HG02678 (cell line): ENCODE measurements at regions not wholly inside any gene's neighbourhood (a gene's known extent, or its start where the extent isn't known, plus 50 kb on each side); places are given as distances from the start of the nearest gene placed in this dataset.

Experiments used
- ATAC-seq: cut with Tn5 transposase; IDR thresholded peaks from one replicate; pipeline ENCODE4 v1.9.1; 2021; ENCODE audit warnings: mild to moderate bottlenecking, moderate library complexity; ENCODE audit not compliant: unreplicated experiment

GRCh38 chr15:61545763-61546162 is 316.7 kb upstream of the RORA start:
- no peak for ATAC-seq

GRCh38 chr15:61541516-61541915 is 312.4 kb upstream of the RORA start:
- ATAC-seq, result no peak

- no peak for ATAC-seq
These were observed 308.2 kb upstream of the RORA start for GRCh38 chr15:61537337-61537736.

GRCh38 chr15:61534986-61535385 is 305.9 kb upstream of the RORA start:
- no peak for ATAC-seq

- ATAC-seq, result no peak
These were observed 301.7 kb upstream of the RORA start for GRCh38 chr15:61530769-61531168.

GRCh38 chr15:61528581-61528910 is 299.4 kb upstream of the RORA start:
- no peak for ATAC-seq

GRCh38 chr15:61527836-61528580 is 298.9 kb upstream of the RORA start:
- ATAC-seq, result no peak

GRCh38 chr15:61524545-61524944 is 295.4 kb upstream of the RORA start:
- no peak for ATAC-seq

- no peak for ATAC-seq
These were observed 295.0 kb upstream of the RORA start for GRCh38 chr15:61524086-61524485.

GRCh38 chr15:61522411-61522810 is 293.3 kb upstream of the RORA start:
- no peak for ATAC-seq

GRCh38 chr15:61521953-61522352 is 292.9 kb upstream of the RORA start:
- ATAC-seq, result no peak

- ATAC-seq, result no peak
These were observed 290.2 kb upstream of the RORA start for GRCh38 chr15:61519296-61519695.

- ATAC-seq, result no peak
These were observed 289.3 kb upstream of the RORA start for GRCh38 chr15:61518191-61518950.

GRCh38 chr15:61517776-61518175 is 288.7 kb upstream of the RORA start:
- no peak for ATAC-seq

- no peak for ATAC-seq
These were observed 288.2 kb upstream of the RORA start for GRCh38 chr15:61517335-61517734.

- ATAC-seq, result no peak
These were observed 282.7 kb upstream of the RORA start for GRCh38 chr15:61511756-61512155.

- no peak for ATAC-seq
These were observed 282.0 kb upstream of the RORA start for GRCh38 chr15:61511089-61511488.

GRCh38 chr15:61509327-61509840 is 280.3 kb upstream of the RORA start:
- no peak for ATAC-seq

GRCh38 chr15:61503383-61503969 is 274.4 kb upstream of the RORA start:
- no peak for ATAC-seq

- ATAC-seq, result no peak
These were observed 272.8 kb upstream of the RORA start for GRCh38 chr15:61501815-61502389.

- no peak for ATAC-seq
These were observed 272.0 kb upstream of the RORA start for GRCh38 chr15:61500951-61501620.
